ENCODE measurements at regions not wholly inside any gene's neighbourhood (a gene's known extent, or its start where the extent isn't known, plus 50 kb on each side); places are given as distances from the start of the nearest gene placed in this dataset.

- TF ChIP-seq, protein P1, sequence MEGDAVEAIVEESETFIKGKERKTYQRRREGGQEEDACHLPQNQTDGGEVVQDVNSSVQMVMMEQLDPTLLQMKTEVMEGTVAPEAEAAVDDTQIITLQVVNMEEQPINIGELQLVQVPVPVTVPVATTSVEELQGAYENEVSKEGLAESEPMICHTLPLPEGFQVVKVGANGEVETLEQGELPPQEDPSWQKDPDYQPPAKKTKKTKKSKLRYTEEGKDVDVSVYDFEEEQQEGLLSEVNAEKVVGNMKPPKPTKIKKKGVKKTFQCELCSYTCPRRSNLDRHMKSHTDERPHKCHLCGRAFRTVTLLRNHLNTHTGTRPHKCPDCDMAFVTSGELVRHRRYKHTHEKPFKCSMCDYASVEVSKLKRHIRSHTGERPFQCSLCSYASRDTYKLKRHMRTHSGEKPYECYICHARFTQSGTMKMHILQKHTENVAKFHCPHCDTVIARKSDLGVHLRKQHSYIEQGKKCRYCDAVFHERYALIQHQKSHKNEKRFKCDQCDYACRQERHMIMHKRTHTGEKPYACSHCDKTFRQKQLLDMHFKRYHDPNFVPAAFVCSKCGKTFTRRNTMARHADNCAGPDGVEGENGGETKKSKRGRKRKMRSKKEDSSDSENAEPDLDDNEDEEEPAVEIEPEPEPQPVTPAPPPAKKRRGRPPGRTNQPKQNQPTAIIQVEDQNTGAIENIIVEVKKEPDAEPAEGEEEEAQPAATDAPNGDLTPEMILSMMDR (IDR thresholded peaks at IDR 0.05) = no peak
Measured at GRCh38 chr9:135173066-135173465, 85.6 kb downstream of the OLFM1 start.

GRCh38 chr9:135174248-135174647 lies 86.8 kb downstream of the OLFM1 start:
- TF ChIP-seq, protein P1 (IDR thresholded peaks at IDR 0.05) = no peak

DNA sequence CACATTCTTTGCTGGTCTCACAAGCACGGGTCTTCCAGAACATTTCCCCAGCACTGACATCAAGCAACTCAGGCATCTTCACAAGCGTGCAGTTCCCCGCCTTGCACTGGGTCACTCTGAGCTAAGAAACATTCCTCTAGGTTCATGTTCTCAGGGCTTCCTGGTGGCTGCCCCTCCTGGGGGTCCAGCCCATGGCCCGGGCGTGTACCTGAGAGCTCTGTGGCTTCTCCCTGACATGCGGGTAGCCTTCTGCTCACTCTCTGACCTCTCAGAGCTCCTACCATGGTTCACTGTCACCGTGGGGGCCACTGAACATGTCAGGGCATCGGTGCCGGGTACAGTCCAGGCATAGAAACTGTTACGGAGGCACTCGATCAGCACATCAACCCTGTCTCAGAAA lies 87.5 kb downstream of the OLFM1 start:
- TF ChIP-seq, protein P1 (IDR thresholded peaks at IDR 0.05) = no peak

DNA sequence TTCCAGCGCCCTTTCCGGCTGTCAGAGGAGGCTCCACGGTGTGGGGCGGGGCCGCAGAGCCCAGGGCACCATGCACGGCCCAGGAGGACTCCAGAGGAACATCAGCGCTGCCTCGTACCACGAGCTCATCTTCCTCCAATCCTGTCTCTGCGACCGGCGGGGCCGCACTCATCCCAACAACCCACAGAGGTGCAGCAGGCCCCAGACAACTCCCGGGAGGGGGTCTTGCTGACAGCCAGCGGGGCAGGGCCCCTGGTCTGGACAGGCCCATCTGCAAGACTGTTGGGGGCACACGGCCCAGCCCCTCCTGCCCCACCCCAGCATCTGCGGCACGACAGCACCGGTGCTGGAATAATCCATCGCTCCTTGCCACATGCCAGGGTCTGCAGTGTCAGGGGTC lies 88.8 kb downstream of the OLFM1 start:
- TF ChIP-seq, protein P1 (IDR thresholded peaks at IDR 0.05) = no peak

DNA sequence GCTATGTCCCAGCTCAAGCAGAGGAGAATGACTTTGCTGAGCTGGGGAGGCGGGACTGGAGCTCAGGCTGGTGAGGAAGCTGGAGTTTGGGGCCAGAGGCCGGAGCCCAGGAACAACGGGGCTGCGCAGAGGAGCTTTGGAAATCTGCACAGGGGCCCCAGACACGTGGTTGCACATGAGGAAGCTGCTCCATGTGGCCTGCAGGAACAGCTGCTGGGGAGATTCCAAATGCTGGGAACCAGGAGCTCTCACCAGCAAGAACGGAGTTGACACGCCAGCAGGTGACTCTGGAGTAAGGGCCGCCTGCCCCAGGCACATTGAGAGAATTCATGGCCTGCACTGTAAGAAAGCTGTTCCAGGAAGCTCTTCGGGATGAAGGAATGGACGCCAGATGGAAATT lies 91.0 kb downstream of the OLFM1 start:
- TF ChIP-seq, protein P1 (IDR thresholded peaks at IDR 0.05) = no peak

GRCh38 chr9:135179041-135179440 lies 91.6 kb downstream of the OLFM1 start:
- TF ChIP-seq, protein P1 (IDR thresholded peaks at IDR 0.05) = no peak

DNA sequence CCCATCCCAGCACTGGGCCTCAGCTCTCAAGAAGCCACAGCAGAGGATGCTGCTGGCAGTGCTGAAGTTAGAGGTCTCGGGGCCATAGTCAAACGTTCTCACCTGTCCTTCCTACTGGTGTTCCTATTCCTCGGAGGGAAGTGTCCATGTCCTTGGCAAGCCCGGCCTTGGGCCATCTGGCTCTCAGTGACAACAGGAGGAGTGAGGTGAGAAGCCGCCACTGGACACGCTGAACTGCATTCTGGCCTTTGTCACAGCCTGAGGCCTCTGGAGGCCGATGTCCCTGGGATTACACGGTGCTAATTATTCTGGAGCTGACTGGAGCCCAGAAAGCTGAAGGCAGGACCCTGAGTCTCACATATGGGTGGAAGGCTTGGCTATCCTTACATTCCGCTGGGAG lies 92.5 kb downstream of the OLFM1 start:
- TF ChIP-seq, protein P1 (IDR thresholded peaks at IDR 0.05) = no peak

DNA sequence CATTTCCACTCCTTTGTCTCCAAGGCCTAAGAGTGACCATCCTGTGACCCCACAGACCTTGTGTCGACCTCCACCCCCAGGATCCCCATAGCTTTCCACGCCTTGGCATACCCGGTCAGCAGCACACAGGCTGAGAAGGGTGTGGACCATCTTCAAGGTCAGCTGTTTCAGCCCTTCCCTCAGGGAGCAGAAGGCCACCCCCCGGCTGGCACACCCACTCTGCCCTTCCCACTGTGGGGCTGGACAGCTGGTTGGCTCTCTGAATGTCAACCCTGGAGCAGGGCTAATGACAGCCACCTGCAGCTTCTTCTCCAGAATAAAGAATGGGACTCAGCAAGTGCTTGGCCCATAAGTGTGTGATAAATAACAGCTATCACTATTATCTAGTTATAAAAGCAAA lies 93.1 kb downstream of the OLFM1 start:
- TF ChIP-seq, protein P1 (IDR thresholded peaks at IDR 0.05) = no peak

All from LNCAP (cell line).